Right atrium auricular region (tissue), 2 donors: ENCODE measurements at regions not wholly inside any gene's neighbourhood (a gene's known extent, or its start where the extent isn't known, plus 50 kb on each side); places are given as distances from the start of the nearest gene placed in this dataset.

Experiments
- DNase-seq: peaks from one replicate; pipeline ENCODE4 v3.0.0-alpha.2; 2019; ENCODE audit warnings: low spot score
- H3K27ac ChIP-seq, 2 donors: fragments of 200-600 bp; sonication (generic); 1 replicate in 1 of 2; 2 replicates in 1 of 2; pipeline ENCODE4 v1.5.1; 2016 to 2019
- H3K27me3 ChIP-seq, 2 donors: fragments of 200-600 bp; sonication (generic); one replicate each; pipeline versions ENCODE4 v1.5.1 to v1.6.0; 2017 to 2019
- H3K36me3 ChIP-seq: fragments of 200-600 bp; sonication (generic); one replicate; pipeline ENCODE4 v1.5.1; 2016
- H3K4me1 ChIP-seq, 2 donors: fragments of 200-600 bp; sonication (generic); one replicate each; pipeline versions ENCODE4 v1.5.1 to v1.6.0; 2017 to 2019
- H3K4me3 ChIP-seq, 2 donors: fragments of 200-600 bp; sonication (generic); 1 replicate in 1 of 2; 2 replicates in 1 of 2; pipeline ENCODE4 v1.5.1; 2017 to 2019; ENCODE audit warnings: mild to moderate bottlenecking in 1 of 2, moderate library complexity in 1 of 2
- H3K9me3 ChIP-seq, 2 donors: fragments of 200-600 bp; sonication (generic); one replicate each; pipeline ENCODE4 v1.5.1; 2019
- TF ChIP-seq, protein P1 (sequence below), 2 donors: fragments of 200-600 bp; sonication (generic); IDR thresholded peaks; one replicate each; pipeline ENCODE4 v1.5.1; 2019; ENCODE audit warnings: antibody characterized with exemption in 2 of 2

DNA sequence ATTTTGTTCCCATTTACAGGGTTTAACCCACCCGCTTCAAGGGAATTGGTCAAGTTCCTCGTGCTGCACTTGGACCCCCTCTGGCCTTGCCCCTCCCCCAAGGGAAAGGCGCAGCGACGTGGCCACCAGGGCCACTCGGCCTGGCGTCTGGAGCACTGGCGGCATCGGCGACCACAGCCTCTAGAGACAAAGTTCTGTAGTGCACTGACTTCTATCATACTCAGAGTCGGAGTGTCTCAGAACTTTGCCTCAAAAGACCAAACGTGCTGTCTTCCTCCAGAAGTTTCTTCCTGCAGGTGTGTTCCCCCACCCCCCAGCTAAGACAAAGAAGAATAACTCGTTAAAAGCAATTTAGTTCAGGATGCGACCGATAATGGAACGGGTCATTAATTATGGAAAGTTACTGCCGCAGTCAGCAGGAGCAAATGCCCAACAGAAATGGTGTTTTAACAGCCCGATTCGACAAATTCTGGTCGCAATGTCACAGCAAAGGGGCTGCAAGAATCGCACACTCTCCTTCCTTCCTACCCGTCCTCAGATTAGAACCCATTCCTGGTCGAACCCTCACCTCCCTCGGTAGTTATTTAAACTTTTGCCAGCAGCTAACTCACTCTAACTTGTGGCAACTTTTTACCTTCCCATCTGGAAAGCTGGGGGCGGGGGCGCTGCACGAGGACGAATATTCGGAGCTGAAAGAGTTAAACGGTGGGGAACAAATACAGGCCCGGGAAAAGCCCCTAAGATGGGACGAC is 202.1 kb upstream of the NFE2L3 start:
- Histone ChIP-seq H3K27me3 (no peaks in the 10 kb centered on the region), H3K36me3 (no peaks in the 10 kb centered on the region), H3K9me3 (no peaks in the 10 kb centered on the region), H3K4me1 (peaks cover 0 to 22% of the 10 kb centered on the region in 2 donors), H3K27ac (peak overlapping the region in 1 of 2 donors; percentile 57), H3K4me3 (peak overlapping the region; percentile 82 to 83)
- TF ChIP-seq, protein P1, sequence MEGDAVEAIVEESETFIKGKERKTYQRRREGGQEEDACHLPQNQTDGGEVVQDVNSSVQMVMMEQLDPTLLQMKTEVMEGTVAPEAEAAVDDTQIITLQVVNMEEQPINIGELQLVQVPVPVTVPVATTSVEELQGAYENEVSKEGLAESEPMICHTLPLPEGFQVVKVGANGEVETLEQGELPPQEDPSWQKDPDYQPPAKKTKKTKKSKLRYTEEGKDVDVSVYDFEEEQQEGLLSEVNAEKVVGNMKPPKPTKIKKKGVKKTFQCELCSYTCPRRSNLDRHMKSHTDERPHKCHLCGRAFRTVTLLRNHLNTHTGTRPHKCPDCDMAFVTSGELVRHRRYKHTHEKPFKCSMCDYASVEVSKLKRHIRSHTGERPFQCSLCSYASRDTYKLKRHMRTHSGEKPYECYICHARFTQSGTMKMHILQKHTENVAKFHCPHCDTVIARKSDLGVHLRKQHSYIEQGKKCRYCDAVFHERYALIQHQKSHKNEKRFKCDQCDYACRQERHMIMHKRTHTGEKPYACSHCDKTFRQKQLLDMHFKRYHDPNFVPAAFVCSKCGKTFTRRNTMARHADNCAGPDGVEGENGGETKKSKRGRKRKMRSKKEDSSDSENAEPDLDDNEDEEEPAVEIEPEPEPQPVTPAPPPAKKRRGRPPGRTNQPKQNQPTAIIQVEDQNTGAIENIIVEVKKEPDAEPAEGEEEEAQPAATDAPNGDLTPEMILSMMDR (IDR thresholded peaks at IDR 0.05) = no peak
- DNase-seq = no peak

DNA sequence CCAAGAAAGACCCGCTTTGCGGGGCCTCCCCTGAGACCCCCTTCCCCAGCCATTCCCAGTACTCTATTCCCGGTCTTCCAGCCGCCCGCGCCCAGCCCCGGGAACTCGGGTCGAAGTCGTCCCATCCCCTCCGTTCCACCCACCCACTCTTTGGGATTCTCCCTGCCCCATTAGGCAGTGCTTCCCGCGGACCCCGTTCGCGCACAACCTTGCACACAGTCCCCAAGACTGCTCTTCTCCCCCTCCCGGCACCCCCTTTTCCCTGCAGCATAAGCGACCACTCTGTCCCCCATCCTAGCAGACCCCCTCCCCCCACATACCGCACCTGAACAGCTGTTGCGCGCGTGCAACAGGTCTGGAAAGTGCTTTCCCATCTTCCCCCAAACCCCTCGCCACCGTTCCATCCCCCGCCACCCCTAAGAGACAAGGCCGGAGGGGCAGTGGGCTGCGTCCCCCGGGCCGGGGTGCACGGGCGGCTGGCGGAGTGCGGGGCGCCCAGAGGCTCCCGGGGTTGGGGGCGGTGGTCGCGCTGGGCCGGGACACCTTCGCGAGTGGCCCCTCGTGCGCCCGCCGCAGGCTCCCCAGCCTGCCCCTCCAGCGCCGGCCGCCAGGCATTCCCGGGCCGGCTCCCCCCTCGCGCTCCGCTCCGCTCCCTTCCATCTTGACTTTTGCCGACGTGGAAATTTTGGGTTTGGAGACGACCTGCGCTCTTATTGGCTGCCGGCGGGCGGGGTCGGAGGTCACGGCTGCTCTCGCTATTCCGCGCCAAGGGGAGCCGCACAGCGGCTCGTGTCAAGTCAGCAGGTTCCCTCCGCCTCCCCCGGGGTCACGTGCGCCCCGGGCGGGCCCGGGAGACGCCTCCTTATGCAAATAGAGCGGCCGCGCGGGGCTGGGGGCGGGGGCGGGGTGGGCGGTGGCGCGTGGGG is 201.2 kb upstream of the NFE2L3 start:
- H3K27me3 ChIP-seq = no peaks in the 10 kb centered on the region
- H3K36me3 ChIP-seq = no peaks in the 10 kb centered on the region

DNA sequence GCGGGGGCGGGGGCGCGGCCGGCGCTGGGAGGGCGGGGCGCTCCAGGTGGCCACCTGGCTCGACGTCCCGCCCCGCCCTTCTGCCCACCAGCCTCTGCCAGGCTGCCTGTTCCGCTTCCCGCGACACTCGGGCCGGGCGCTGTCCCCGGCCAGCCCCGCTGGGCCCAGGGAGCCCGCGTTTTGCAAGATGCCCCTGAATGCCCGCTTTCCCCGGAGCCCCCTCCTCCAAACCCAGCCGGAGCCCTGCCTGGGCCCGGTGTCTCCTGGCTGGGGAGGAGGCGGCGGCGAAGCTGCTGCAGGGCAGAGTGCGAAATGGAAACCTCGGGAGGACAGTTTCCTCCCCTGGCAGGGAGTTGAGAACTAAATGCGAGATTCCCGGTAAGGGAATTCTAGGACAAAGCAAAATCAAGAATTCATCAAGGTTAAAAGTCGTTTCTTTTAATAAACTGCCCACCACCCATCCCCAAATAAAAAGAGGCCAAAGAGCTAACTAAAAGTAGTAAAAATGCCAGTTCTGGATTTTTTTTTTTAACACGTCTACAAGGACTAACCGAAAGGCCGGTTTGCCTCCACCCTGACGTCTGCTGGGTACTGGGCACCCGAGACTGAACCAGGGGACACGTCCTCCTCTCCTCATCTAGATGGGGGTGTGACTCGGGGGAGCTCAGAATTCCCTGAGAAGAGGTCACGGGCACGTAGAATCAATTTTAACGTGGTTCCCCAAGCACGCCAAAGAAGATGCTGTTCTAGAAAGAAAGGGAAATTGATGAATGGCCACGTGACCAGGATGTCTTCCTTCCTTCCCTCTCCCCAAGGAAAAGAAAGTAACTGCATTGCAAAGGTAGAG is 200.4 kb upstream of the NFE2L3 start:
- Histone ChIP-seq H3K4me1 (peaks cover 0 to 22% of the 10 kb centered on the region in 2 donors), H3K27ac (peak overlapping the region; percentile 69 to 72), H3K9me3 (no peaks in the 10 kb centered on the region), H3K27me3 (no peaks in the 10 kb centered on the region), H3K4me3 (peak overlapping the region; percentile 82 to 83), H3K36me3 (no peaks in the 10 kb centered on the region)
- DNase-seq = no peak
- TF ChIP-seq, protein P1 (IDR thresholded peaks at IDR 0.05) = no peak

More for the DNA sequence above, 201.2 kb upstream of the NFE2L3 start:
- DNase-seq = peak; percentile 92
- peak overlapping the region; percentile 82 to 83 for H3K4me3 ChIP-seq
- TF ChIP-seq, protein P1 (IDR thresholded peaks at IDR 0.05) = no peak
- peak overlapping the region; percentile 57 to 72 for H3K27ac ChIP-seq
- no peaks in the 10 kb centered on the region for H3K9me3 ChIP-seq
- H3K4me1 ChIP-seq = peaks cover 0 to 22% of the 10 kb centered on the region in 2 donors

DNA sequence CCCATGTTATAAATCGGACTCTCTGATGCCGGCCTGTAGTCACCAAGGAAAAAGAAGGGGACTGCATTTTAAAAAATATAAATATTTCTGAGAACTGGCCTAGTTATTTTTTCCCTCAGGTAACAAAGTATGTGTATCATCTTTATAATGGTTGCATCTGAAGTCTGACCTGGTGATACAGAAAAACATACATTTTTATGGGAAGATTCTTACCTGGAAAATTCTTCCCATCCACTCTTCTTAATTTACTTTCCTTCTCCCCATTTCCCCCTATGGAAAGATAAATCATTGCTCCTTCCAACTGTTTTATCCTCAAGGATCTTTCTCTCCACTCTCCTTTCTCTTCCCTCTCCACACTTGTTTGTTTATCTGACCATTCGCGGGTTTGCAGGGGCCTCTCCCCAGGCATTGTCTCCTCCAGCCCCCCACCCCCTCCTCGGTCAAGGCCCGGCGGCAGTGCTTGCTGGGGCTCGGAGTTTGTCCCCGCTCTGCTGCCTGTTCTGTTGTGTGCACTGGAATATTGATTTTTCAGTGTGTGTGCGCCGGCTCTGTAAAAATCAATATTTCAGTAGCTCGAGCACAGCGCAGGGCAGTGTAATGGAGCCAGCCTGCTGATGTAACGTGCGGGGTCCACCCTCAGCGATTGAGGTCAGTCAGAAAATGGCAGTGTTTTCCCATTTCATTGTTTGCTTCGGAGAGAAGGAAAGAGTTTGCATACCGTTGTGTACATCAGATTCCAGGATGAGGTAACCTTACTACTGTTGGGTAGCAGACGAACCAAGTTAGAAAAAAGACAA is 199.5 kb upstream of the NFE2L3 start:
- H3K27ac ChIP-seq = no peak overlapping the region
- TF ChIP-seq, protein P1 (IDR thresholded peaks at IDR 0.05) = no peak
- H3K4me1 ChIP-seq = peaks cover 0 to 22% of the 10 kb centered on the region in 2 donors
- H3K9me3 ChIP-seq = no peaks in the 10 kb centered on the region
- DNase-seq = no peak
- no peak overlapping the region for H3K4me3 ChIP-seq
- no peaks in the 10 kb centered on the region for H3K27me3 ChIP-seq
- no peaks in the 10 kb centered on the region for H3K36me3 ChIP-seq

DNA sequence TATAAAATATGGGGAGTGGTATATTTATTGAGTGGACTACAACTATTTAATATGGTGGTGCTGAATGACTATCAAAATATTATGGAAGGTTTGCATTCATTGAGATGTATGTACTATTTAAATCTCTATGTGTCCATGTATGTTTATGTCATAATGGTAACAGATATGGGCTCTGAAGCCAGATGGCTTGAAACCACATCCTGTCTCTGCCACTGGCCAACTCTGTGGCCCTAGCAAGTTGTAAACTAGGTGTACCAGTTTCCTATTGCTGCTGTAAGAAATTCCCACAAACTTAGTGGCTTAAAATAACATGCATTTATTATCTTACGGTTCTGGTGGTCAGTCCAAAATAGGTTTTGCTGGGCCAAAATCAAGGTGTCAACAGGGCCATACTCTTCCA is 198.1 kb upstream of the NFE2L3 start:
- TF ChIP-seq, protein P1 (IDR thresholded peaks at IDR 0.05) = no peak
- no peak for DNase-seq
- no peak overlapping the region for H3K27ac ChIP-seq

More for the DNA sequence above, 198.1 kb upstream of the NFE2L3 start:
- H3K27me3 ChIP-seq = no peaks in the 10 kb centered on the region
- no peaks in the 10 kb centered on the region for H3K9me3 ChIP-seq
- H3K4me1 ChIP-seq = peaks cover 0 to 22% of the 10 kb centered on the region in 2 donors
- H3K4me3 ChIP-seq = no peak overlapping the region
- H3K36me3 ChIP-seq = no peaks in the 10 kb centered on the region
